ENCODE measurements at regions not wholly inside any gene's neighbourhood (a gene's known extent, or its start where the extent isn't known, plus 50 kb on each side); places are given as distances from the start of the nearest gene placed in this dataset.

DNA sequence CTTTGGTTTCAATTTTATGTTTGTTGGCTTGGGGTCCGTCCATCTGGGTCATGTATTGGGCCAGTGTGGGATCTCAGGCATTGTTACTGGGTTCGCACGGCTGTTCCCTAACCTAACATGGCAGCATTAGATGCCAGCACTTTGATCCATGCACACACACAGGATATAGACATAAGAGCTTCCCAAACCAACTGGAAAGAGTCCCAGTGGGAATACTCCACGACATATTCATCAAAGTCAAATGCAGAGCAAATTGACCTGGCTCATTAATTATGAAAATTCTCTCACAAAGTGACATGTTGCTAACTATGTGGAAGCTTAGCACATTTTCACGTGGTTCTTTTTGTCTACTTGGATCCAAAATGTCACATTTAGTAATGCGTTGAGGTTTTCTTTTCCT is 130.4 kb downstream of the SETD4 start:
- no peaks in the 10 kb centered on the region for H3K9me2 ChIP-seq (ENCODE audit: insufficient read depth, low read length)
- intact Hi-C loops (cut with micrococcal nuclease; ENCODE audit: unreplicated experiment): loop anchor here (10.0 kb wide), 2 partner anchors 185 to 885 kb away; partner anchors contain the start of gene RUNX1
- H4K20me1 ChIP-seq (ENCODE audit: insufficient read depth, low read length): no peaks in the 10 kb centered on the region
- no peak overlapping the region for H3K4me3 ChIP-seq (ENCODE audit: low read depth, low read length, poor library complexity, severe bottlenecking)
- no peaks in the 10 kb centered on the region for H3K36me3 ChIP-seq (ENCODE audit: insufficient read depth, low read length)
- H2AFZ ChIP-seq (ENCODE audit: low read length): no peak overlapping the region
- BruUV-seq (replicated peaks): no TSS peak
- POLR2A ChIA-PET: interaction anchor here (0.5 to 1.0 kb wide), 5 partner anchors 10 to 1790 kb away, joined by 3 read pairs; no protein-coding TSS in a partner anchor
- CTCF ChIA-PET (ENCODE audit: unreplicated experiment): no interaction called here
- no peak for DNase-seq (ENCODE audit: low spot score)
- TF ChIP-seq CTCF (conservative IDR thresholded peaks at IDR 0.05; ENCODE audit: low read length) (no peak), EZH2phosphoT487 (IDR thresholded peaks at IDR 0.05; ENCODE audit: borderline replicate concordance, low read depth, low read length) (no peak)
- no peaks in the 10 kb centered on the region for H3K9me3 ChIP-seq (ENCODE audit: low read length)
- no peak overlapping the region for H3K4me2 ChIP-seq (ENCODE audit: low read length)
- H3K79me2 ChIP-seq (ENCODE audit: insufficient read depth, low read depth, low read length): no peaks in the 10 kb centered on the region
- peaks cover 22% of the 10 kb centered on the region for H3K4me1 ChIP-seq (ENCODE audit: insufficient read depth, low read length, poor library complexity, severe bottlenecking)
- H3K27ac ChIP-seq (ENCODE audit: low read depth, low read length, poor library complexity, severe bottlenecking): no peak overlapping the region

GRCh38 chr21:35927262-35927661 is 133.1 kb downstream of the SETD4 start:
- H3K4me3 ChIP-seq (ENCODE audit: low read depth, low read length, poor library complexity, severe bottlenecking): no peak overlapping the region
- DNase-seq (ENCODE audit: low spot score): no peak
- H3K27ac ChIP-seq (ENCODE audit: low read depth, low read length, poor library complexity, severe bottlenecking): no peak overlapping the region
- BruUV-seq (replicated peaks): no TSS peak
- CTCF ChIA-PET (ENCODE audit: unreplicated experiment): no interaction called here
- H3K4me1 ChIP-seq (ENCODE audit: insufficient read depth, low read length, poor library complexity, severe bottlenecking): peaks cover 8% of the 10 kb centered on the region
- no peaks in the 10 kb centered on the region for H3K9me3 ChIP-seq (ENCODE audit: low read length)
- H2AFZ ChIP-seq (ENCODE audit: low read length): no peak overlapping the region
- H3K9me2 ChIP-seq (ENCODE audit: insufficient read depth, low read length): no peaks in the 10 kb centered on the region
- intact Hi-C loops (cut with micrococcal nuclease; ENCODE audit: unreplicated experiment): no loop called here
- no peaks in the 10 kb centered on the region for H3K36me3 ChIP-seq (ENCODE audit: insufficient read depth, low read length)
- POLR2A ChIA-PET: interaction anchor here (0.7 to 1.1 kb wide), 3 partner anchors 14 to 755 kb away, joined by 3 read pairs; no protein-coding TSS in a partner anchor
- TF ChIP-seq CTCF (conservative IDR thresholded peaks at IDR 0.05; ENCODE audit: low read length) (no peak), EZH2phosphoT487 (IDR thresholded peaks at IDR 0.05; ENCODE audit: borderline replicate concordance, low read depth, low read length) (no peak)
- no peak overlapping the region for H3K4me2 ChIP-seq (ENCODE audit: low read length)
- no peaks in the 10 kb centered on the region for H3K79me2 ChIP-seq (ENCODE audit: insufficient read depth, low read depth, low read length)
- H4K20me1 ChIP-seq (ENCODE audit: insufficient read depth, low read length): no peaks in the 10 kb centered on the region

DNA sequence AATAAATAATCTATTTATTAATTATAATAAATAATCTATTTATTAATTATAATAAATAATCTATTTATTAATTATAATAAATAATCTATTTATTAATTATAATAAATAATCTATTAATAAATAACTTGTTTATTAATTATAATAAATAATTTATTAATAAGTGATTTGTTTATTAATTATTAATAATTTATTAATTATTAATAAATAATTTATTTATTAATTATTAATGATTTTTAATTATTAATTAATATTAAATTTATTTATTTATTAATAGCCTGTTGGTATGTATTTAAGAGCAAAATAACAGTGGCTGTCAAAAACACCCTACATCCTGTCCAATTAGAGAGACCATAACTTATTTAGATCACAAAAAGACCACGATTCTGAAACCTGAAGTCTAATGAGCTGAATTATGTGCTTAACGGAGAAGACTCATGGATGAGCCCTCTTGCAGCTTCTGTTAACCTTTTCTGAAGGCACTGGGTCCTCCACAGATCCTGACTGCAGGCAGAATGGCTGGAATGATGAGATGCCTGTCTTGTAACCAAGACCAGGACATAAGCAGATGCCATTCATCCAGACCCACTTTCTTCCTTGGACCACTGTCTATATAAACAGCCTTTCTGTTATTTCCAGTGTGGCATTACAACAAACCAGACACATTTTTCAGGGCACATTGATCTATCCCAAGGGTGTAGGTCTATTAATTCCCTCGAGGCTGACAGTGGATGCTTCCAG is 134.2 kb downstream of the SETD4 start:
- no TSS peak for BruUV-seq (replicated peaks)
- Histone ChIP-seq H3K9me3 (ENCODE audit: low read length) (no peaks in the 10 kb centered on the region), H2AFZ (ENCODE audit: low read length) (no peak overlapping the region), H3K27ac (ENCODE audit: low read depth, low read length, poor library complexity, severe bottlenecking) (no peak overlapping the region), H3K4me2 (ENCODE audit: low read length) (no peak overlapping the region), H3K36me3 (ENCODE audit: insufficient read depth, low read length) (no peaks in the 10 kb centered on the region), H3K4me1 (ENCODE audit: insufficient read depth, low read length, poor library complexity, severe bottlenecking) (no peaks in the 10 kb centered on the region), H4K20me1 (ENCODE audit: insufficient read depth, low read length) (no peaks in the 10 kb centered on the region), H3K4me3 (ENCODE audit: low read depth, low read length, poor library complexity, severe bottlenecking) (no peak overlapping the region), H3K9me2 (ENCODE audit: insufficient read depth, low read length) (no peaks in the 10 kb centered on the region), H3K79me2 (ENCODE audit: insufficient read depth, low read depth, low read length) (no peaks in the 10 kb centered on the region)
- ChIA-PET POLR2A (interaction anchor here (0.9 to 1.1 kb wide), 3 partner anchors 10 to 16 kb away, joined by 3 read pairs; no protein-coding TSS in a partner anchor), CTCF (ENCODE audit: unreplicated experiment) (no interaction called here)
- no peak for TF ChIP-seq CTCF (conservative IDR thresholded peaks at IDR 0.05; ENCODE audit: low read length)
- no peak for TF ChIP-seq EZH2phosphoT487 (IDR thresholded peaks at IDR 0.05; ENCODE audit: borderline replicate concordance, low read depth, low read length)
- intact Hi-C loops (cut with micrococcal nuclease; ENCODE audit: unreplicated experiment): no loop called here
- DNase-seq (ENCODE audit: low spot score): no peak

All from OCI-LY7 (cell line).